ENCODE measurements at regions not wholly inside any gene's neighbourhood (a gene's known extent, or its start where the extent isn't known, plus 50 kb on each side); places are given as distances from the start of the nearest gene placed in this dataset.
"Not testable (repeated sequence)": the region's sequence is repeated elsewhere in the genome, so short reads cannot be mapped to it uniquely, and the experiment has no call there.

DNA sequence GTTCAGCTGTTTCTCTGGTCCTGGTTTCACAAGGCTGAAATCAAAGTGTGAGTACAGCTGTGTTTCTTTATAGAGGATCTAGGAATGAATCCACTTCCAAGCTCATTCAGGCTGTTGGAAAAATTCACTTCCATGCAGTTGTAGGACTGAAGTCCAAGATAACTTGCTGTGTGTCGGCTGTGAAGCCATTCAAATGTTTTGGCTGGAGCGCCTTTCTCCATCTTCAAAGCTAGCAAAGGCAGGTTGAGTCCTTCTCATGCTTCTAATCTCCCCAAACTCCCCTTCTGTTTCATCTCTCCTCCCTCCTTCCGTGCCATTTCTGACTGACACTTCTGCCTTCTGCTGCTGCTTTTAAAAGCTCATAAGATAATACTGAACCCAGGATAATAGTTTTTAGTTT lies 1195.4 kb upstream of the LRRN3 start:
- DNase-seq = no peak

DNA sequence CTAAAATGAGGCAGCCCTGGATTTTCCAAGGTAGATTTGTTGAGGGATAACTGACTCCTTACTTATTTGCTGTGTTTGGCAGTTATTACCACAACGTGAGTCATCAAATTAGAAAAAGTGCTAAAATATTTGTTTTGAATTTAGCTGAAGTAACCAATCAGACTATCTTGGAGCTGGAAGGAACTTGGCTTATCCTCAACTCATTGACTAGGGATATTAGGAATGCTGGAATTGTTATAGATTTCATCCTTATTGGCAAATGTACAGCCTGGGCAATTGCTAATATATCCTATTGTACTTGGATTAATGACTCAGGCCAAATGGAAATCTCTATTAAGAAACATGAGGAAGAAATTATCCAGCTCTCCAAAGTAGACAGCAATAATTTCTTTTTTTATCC lies 1189.0 kb upstream of the LRRN3 start:
- DNase-seq = no peak

DNA sequence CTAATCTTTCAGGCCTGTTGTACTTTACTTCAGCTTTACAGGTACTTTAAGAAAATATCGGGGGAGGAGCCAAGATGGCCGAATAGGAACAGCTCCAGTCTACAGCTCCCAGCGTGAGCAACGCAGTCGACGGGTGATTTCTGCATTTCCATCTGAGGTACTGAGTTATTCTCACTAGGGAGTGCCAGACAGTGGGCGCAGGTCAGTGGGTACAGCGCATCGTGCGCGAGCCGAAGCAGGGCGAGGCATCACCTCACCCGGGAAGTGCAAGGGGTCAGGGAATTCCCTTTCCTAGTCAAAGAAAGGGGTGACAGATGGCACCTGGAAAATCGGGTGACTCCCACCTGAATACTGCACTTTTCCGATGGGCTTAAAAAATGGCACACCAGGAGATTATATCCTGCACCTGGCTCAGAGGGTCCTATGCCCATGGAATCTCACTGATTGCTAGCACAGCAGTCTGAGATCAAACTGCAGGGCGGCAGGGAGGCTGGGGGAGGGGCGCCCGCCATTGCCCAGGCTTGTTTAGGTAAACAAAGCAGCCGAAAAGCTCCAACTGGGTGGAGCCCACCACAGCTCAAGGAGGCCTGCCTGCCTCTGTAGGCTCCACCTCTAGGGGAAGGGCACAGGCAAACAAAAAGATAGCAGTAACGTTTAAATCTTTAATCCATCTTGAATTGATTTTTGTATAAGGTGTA lies 1185.4 kb upstream of the LRRN3 start:
- DNase-seq = not testable (repeated sequence)

DNA sequence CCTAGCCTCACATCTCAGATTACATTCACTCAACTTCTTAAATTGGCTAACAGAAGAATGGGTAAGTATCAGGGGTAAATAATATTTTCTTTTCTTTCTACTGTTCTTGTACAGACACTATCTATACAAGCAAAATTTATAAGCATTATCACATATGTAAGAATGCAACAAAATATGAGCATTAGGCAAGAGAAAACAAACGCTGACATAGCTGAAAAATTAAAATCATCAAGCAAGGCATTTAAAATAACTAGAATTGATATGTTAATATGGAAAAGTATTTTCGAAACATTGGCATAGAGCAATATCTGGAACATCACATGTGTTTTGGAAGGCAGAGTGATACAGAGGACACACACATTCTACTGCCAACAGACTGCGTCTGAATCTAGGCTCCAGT lies 1175.3 kb upstream of the LRRN3 start:
- DNase-seq = no peak

DNA sequence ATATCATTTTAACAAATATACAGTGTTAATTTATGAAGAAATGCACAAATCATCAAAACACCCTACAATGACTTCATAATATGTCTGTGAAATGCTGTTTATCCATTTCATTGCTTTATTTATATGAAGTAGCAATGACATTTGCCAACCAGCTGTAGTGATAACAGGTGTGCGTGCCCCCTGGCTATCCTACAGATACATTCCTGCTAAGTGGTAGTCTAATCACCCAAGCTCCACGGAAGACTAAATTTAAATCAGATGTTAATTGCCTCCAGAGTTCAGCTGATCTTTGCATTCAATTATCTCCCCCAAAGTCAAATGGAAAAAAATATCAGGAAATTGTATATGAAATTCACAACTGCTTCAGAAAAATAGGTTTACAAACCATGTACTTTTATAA lies 1164.2 kb upstream of the LRRN3 start:
- DNase-seq = no peak

DNA sequence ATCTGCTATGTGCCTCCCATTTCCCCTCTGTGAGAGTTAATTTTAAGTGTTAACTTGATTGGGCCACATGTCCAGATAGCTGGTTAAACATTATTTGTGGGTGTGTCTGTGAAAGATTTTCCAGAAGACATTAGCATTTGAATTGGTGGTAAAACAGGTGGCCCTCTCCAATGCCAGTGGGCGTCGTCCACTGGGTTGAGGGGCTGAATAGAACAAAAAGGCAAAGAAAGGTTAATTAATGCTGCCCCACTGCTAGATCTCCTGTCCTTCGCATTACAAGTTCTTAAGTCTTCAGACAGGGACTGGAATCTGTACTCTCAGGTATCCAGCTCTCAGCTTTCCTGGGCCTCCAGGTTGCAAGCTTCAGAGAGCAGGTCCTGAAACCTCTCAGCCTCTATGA lies 1160.9 kb upstream of the LRRN3 start:
- DNase-seq = no peak

DNA sequence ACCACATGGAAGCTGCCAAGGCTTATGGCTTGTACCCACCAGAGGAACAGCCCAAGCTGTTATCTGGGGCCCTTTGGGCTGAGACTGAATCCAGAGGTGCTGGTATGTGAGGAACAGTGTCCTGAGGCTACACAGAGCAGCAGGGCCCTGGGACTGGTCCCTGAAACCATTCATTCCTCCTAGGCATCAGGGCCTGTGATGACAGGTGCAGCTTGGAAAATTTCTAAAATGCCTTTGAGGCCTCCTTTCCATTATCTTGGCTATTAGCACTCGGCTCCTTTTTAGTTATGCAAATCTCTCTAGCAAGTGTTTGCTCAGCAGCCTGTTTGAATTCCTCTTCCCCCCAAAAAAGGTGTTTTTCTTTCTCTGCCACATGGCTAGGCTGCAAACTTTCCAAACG lies 1151.7 kb upstream of the LRRN3 start:
- DNase-seq = no peak

DNA sequence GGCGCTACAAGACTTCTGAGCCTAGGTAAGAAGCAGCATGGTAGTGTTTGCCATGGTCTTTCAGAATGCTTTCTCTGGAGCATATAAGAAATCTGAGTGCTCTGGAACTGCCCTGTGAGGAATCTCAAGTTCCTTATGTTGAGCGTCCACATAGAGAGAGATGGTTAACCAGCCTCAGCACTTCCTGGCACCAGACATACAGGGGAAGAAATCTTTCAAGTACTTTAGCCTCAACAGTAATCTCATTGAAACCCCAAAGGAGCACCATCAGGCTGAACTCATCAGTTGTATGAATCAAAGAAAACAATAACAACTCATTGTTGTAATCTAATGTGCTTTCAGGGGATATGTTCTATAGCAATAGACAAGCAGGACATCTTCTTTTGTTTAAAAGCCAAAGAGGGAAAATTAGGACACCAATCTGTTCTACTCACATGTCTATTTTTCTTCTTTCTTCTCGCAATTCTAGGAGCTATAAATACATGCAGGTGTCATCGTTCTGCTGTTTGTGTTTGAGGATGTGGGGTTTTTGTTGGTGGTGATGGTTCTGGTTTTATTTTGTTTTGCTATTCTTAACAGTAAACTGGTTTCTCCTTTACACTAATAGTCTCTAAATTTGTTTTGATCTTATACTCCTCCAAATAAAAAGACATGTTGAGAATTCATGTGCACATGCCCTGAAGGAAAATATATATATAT lies 1145.0 kb upstream of the LRRN3 start:
- no peak for DNase-seq

DNA sequence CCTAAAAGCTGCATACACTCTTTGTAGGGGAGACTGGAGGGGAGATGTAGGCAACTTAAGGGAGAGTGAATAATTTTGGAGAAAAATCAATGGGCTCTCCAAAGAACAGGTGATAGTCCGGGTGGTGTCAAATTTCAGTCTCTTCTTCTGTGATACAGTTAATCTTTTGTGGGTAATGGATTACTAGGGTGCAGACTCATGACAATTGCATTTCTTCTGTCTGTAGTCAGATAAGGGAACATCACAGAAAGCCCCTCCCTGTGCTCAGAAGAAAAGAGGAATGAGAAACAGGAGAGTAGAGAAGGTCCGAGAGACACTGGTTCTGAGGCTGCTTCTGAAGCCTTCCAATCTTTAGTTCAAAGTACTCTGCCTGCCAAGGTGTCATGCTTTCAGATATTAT lies 1140.7 kb upstream of the LRRN3 start:
- no peak for DNase-seq

DNA sequence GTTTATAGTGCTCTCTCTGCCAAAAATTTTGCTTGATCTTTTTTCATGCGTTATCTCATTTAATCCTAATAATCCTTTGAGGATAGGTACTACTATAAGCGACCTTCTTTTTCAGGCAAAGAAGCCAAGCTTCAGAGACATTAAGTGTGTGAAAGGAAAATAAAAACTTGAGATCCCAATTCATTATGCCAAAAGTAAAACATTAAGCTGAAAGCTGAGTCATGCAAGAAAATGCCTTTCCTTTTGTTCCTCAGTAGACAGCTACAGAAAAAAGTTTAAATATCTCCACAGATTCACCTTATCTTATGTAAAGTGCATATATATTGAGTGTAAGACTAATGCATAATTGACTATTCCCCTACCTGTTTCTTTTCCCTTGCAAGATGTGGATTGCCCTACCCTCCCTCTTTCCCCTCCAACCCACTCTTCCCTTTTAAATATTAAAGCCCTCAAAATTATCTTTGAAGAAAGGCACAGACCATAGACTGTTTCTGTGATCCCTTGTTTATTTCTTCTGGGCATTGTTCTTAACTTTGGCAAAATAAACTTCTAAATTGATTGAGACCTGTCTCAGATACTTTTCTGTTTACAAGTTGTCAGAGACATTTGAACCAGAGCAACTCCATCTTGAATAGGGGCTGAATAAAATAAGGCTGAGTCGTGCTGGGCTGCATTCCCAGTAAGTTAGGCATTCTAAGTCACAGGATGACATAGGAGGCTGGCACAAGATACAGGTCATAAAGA lies 1139.9 kb upstream of the LRRN3 start:
- no peak for DNase-seq

DNA sequence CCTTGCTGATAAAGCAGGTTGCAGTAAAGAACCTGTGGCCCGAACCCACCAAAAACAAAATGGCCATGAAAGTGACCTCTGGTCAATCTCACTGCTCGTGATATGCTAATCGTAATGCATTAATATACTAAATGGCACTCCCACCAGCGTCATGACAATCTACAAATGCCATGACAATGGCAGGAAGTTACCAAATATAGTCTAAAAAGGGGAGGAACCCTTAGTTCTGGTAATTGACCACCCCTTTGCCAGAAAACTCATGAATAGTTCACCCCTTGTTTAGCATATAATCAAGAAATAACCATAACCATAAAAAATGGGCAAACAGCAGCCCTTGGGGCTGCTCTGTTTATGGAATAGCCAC lies 1139.4 kb upstream of the LRRN3 start:
- no peak for DNase-seq

DNA sequence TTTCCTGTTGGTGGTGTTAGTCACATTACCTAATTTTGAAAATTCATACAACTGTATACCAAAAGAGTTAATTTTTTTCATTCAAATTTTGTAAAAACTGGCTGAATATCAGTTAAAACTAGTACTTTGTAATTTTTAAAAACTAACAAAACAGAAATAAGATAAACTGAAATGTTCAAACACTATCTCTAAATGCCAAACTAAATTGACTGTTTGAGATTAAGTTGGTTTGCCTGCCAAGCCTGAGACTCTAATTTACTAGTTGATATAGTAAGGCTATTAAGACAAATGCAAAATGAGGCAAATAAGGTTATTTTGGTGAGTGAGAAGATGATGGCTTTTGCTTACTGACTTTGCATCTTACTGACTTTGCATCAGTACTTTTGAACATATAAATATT lies 1134.9 kb upstream of the LRRN3 start:
- DNase-seq = no peak

DNA sequence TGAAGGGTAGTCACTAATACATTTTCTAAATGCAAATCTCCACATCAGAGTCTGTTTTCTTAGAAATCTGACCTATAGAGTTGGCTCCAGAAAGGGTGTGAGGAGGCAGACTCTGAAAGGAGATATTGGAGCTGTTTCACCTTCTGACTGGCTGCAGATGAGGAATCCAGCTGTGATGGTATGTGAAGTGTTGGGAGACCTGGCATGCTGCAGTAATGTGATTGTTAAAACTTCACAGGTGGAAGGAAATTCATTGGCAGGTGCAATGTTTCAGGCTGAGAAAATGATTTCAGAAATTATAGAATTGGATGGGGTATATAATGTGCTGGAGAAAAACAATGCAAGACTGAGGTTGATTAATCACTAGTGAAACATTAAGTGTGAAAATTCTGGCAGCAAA lies 1134.0 kb upstream of the LRRN3 start:
- DNase-seq = no peak

DNA sequence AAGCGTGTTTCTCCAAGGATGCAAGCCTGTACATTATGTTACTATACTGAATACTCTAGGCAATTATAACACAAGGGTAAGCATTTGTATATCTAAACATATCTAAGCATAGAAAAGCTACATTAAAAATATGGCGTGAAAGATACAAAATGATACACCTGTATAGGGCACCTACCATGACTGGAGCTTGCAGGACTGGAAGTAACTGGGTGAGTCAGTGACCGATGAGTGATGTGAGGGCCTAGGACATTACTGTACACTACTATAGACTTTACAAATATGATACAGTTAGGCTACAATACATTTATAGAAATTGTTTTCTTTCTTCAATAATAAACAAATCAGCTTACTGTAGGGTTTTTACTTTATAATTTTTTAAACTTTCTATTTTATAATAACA lies 1127.2 kb upstream of the LRRN3 start:
- DNase-seq = no peak

DNA sequence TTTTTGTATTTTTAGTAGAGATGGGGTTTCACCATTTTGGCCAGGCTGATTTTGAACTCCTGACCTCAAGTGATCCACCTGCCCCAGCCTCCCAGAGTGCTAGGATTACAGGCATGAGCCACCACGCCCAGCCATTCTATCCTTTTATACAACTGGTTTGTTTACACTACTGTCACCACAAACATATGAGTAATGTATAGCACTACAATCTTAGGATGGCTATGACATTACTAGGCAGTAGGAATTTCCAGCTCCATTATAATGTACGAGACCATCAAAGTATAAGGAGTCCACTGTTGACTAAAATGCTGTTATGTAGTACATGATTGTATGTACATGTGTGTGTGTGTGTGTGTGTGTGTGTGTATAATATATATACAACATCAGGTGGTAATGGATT lies 1126.1 kb upstream of the LRRN3 start:
- no peak for DNase-seq

DNA sequence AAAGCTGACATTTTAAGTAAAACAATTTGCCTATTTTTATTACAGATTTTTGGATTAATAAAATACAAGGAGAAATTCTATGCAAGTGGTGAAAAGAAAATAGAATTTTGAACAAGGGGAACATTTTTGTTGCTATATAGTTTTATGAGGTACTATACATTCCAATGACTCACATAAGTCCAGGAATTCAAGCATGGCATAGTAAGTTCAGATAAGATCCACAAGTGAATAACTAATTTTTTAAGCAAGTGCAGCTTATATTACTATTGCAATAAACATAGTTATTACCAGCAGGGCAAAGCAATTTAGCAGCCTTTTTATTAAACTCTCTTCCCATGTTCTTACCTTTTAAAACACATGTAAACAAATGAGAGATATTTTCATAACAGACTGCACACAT lies 1123.5 kb upstream of the LRRN3 start:
- no peak for DNase-seq

DNA sequence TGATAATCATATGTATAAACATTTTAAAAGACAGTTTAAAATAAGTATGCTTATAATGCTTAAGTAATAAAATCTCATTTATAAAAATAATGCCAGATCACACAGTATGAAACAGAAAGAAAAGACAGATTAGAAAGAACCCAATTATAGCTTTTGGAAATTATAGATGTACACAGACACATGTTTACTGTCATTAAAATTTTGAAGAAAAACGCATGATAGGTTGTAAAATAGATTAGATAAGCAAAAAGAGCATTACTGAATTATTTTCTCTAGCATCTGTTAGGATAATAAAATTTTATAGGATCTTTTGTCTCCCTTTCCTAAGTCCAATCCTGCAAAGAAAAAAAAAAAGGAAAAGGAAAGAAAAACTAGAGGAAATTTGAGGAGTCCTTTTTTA lies 1107.3 kb upstream of the LRRN3 start:
- DNase-seq = no peak

DNA sequence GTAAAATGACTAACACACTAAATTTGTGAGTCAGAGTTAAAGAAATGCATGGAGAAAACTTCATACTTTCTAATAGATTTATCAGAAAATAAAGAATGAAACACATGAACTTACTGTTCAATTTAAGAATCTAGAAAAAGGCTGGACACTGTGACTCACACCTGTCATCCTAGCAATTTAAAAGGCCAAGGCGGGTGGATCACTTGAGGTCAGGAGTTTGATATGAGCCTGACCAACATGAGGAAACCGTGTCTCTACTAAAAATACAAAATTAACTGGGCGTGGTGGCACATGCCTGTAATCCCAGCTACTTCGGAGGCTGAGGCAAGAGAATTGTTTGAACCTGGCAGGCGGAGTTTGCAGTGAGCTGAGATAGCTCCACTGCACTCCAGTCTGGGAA lies 1106.2 kb upstream of the LRRN3 start:
- DNase-seq = no peak

DNA sequence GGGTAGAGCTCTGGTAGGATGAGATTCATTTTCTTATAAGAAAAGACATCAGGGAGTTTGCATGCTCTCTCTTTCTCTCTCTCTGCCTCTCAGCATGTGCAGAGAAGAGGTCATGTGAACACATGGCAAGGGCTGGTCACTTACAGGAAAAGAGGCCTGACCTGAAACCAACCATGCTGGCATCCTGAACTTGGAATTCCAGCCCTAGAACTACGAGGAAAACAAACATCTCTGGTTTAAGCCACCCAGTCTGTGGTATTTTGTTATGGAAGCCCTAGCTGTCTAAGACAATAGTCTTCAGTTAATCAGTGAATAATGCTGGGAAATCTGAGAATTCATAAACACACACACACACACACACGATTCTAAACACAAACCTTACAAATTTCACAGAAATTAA lies 1104.2 kb upstream of the LRRN3 start:
- DNase-seq = no peak

DNA sequence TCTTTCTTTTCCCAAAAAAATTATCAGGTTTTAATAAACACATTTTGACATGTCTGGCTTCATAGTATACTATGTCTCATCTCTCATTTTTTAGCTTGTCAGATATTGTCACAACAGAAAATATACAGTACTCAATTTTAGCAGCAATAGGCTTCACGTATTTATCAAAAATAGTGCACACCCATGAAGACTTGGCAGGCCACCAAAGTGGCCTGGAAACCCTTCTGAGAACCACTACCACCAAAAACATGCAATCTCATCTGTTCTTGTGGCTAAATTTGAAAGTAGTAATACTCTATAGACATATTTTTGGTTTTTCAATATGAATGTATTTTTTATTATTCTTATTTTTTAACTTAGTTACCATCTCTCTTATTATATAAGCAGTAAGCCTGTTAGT lies 1094.5 kb upstream of the LRRN3 start:
- no peak for DNase-seq

DNA sequence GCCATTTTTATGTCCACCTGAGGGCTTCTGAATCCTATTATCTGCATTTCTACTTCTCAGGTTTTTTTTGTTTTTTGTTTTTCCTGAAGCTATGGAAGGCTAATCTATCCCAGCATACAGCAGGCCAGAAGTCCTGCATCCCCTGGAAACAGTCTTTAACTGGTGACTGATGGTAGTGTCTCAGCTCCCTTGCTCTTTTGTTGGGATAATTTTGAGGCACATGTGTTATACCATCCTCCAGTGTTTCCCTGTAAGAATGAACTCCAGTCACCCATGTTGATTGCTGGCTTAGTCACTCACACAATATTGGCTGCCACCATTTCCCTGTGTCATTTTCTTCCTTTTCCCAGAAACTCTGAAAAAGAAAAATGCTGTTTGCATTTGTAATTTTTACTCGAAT lies 1094.0 kb upstream of the LRRN3 start:
- no peak for DNase-seq

DNA sequence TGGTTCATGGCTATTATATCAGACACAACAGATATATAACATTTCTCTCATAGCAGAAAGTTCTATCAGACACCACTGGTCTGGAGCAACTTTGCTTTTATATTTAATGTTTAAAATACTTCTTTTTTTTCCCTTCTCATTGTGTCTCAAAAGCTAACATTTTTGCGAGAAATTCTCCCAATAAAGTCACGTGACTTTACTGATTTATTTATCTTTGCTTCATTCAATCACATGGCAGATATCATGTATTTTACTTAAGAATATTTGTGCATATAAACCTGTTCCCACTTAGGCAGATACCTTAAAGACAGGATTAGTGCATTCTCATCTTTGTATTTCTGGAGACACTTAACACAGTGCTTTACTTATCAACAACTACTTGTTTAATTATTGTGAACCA lies 1093.1 kb upstream of the LRRN3 start:
- no peak for DNase-seq

Data from anterior cingulate cortex (tissue), 58 donors.